GM23338 (cell line): ENCODE measurements at regions not wholly inside any gene's neighbourhood (a gene's known extent, or its start where the extent isn't known, plus 50 kb on each side); places are given as distances from the start of the nearest gene placed in this dataset.

Experiments used
- ATAC-seq: fragments of 200-7000 bp; cut with Tn5 transposase; 3 replicates; pipeline ENCODE4 v1.9.1; 2020
- DNase-seq: peaks from one replicate; pipeline ENCODE4 v3.0.0-alpha.2; 2015; ENCODE audit warnings: low spot score
- H2AFZ ChIP-seq: fragments of 200-600 bp; sonication (generic); 2 replicates; pipeline ENCODE4 v1.8.0; 2016; ENCODE audit warnings: antibody characterized with exemption, mild to moderate bottlenecking, moderate library complexity
- H3F3A ChIP-seq: fragments of 200-600 bp; sonication (generic); replicated peaks from 2 replicates; pipeline ENCODE4 v1.8.0; 2017; ENCODE audit warnings: antibody characterized with exemption, mixed run types, low read depth
- H3K27ac ChIP-seq: fragments of 200-600 bp; sonication (generic); 2 replicates; pipeline ENCODE4 v1.6.1; 2016; ENCODE audit warnings: low read depth
- H3K27me3 ChIP-seq: fragments of 200-600 bp; sonication (generic); 2 replicates; pipeline ENCODE4 v1.8.0; 2016; ENCODE audit warnings: mild to moderate bottlenecking, mixed run types, moderate library complexity; ENCODE audit not compliant: insufficient read depth
- H3K36me3 ChIP-seq: fragments of 200-600 bp; sonication (generic); 2 replicates; pipeline ENCODE4 v1.8.0; 2016; ENCODE audit warnings: mild to moderate bottlenecking; ENCODE audit not compliant: insufficient read depth
- H3K4me1 ChIP-seq: fragments of 200-600 bp; sonication (generic); 2 replicates; pipeline ENCODE4 v1.8.0; 2016; ENCODE audit warnings: mild to moderate bottlenecking, moderate library complexity; ENCODE audit not compliant: insufficient read depth
- H3K4me2 ChIP-seq: fragments of 200-600 bp; sonication (generic); 2 replicates; pipeline ENCODE4 v1.7.1; 2017; ENCODE audit warnings: mixed run types
- H3K4me3 ChIP-seq: fragments of 200-600 bp; sonication (generic); 2 replicates; pipeline ENCODE4 v1.6.1; 2016; ENCODE audit warnings: mixed run types
- H3K79me2 ChIP-seq: fragments of 200-600 bp; sonication (generic); replicated peaks from 2 replicates; pipeline ENCODE4 v1.8.0; 2017; ENCODE audit warnings: mild to moderate bottlenecking; ENCODE audit not compliant: insufficient read depth
- H3K9me2 ChIP-seq: fragments of 200-600 bp; sonication (generic); 2 replicates; pipeline ENCODE4 v1.8.0; 2017; ENCODE audit not compliant: insufficient read depth
- H4K20me1 ChIP-seq: fragments of 200-600 bp; sonication (generic); replicated peaks from 2 replicates; pipeline ENCODE4 v1.8.0; 2017; ENCODE audit warnings: mild to moderate bottlenecking; ENCODE audit not compliant: insufficient read depth
- H3K27ac Mint-ChIP-seq: 2 replicates; pipeline ENCODE4 v1.8.0; 2020; ENCODE audit warnings: inconsistent platforms, mild to moderate bottlenecking, moderate library complexity, mixed read lengths
- H3K27me3 Mint-ChIP-seq: 3 replicates; pipeline ENCODE4 v1.8.0; 2022; ENCODE audit warnings: low read depth, mild to moderate bottlenecking, moderate library complexity, mixed read lengths, inconsistent platforms; ENCODE audit not compliant: insufficient read depth, poor library complexity
- H3K36me3 Mint-ChIP-seq: 3 replicates; pipeline ENCODE4 v1.8.0; 2021; ENCODE audit warnings: low read depth, mild to moderate bottlenecking, inconsistent platforms, moderate library complexity, mixed read lengths
- H3K4me1 Mint-ChIP-seq: 3 replicates; pipeline ENCODE4 v1.8.0; 2020; ENCODE audit warnings: mild to moderate bottlenecking, inconsistent platforms, mixed read lengths
- H3K4me3 Mint-ChIP-seq: 3 replicates; pipeline ENCODE4 v1.8.0; 2021; ENCODE audit warnings: moderate library complexity, mild to moderate bottlenecking, inconsistent platforms, mixed read lengths
- H3K9me3 Mint-ChIP-seq: 3 replicates; pipeline ENCODE4 v1.8.0; 2020; ENCODE audit warnings: moderate library complexity, mild to moderate bottlenecking, inconsistent platforms, mixed read lengths
- EZH2phosphoT487 ChIP-seq: fragments of 200-600 bp; sonication (generic); IDR thresholded peaks from one replicate; pipeline ENCODE4 v1.8.1; 2018; ENCODE audit warnings: antibody characterized with exemption; ENCODE audit not compliant: unreplicated experiment
- JUNB ChIP-seq: IDR thresholded peaks from one replicate; pipeline ENCODE4 v1.6.1; 2016; ENCODE audit warnings: antibody characterized with exemption; ENCODE audit not compliant: unreplicated experiment
- NANOG ChIP-seq: IDR thresholded peaks from 2 replicates; pipeline ENCODE4 v1.6.1; 2016; ENCODE audit warnings: antibody characterized with exemption, borderline replicate concordance
- POLR2AphosphoS5 ChIP-seq: IDR thresholded peaks from 2 replicates; pipeline ENCODE4 v1.6.1; 2016; ENCODE audit warnings: antibody characterized with exemption, low read depth
- STAT1 ChIP-seq: IDR thresholded peaks from one replicate; pipeline ENCODE4 v1.6.1; 2016; ENCODE audit warnings: antibody characterized with exemption; ENCODE audit not compliant: unreplicated experiment
- ZNF114 ChIP-seq: fragments of 250-450 bp; sonication (Bioruptor Pico); IDR thresholded peaks from 2 replicates; pipeline ENCODE4 v1.5.0; 2020; ENCODE audit warnings: mild to moderate bottlenecking, moderate library complexity
- ZNF331 ChIP-seq: fragments of 250-450 bp; sonication (Bioruptor Pico); IDR thresholded peaks from 2 replicates; pipeline ENCODE4 v1.5.0; 2020; ENCODE audit warnings: low read depth, mild to moderate bottlenecking, moderate library complexity
- TF ChIP-seq, protein P1 (sequence below): IDR thresholded peaks from 2 replicates; pipeline ENCODE4 v1.6.1; 2016; ENCODE audit warnings: antibody characterized with exemption
- TF ChIP-seq, protein P2 (sequence below): fragments of 250-450 bp; sonication (Bioruptor Pico); IDR thresholded peaks from 2 replicates; pipeline ENCODE4 v1.5.0; 2020; ENCODE audit warnings: mild to moderate bottlenecking, moderate library complexity
- TF ChIP-seq, protein P3 (sequence below), 2 experiments: fragments of 200-600 bp in 1 of 2; sonication (generic) in 1 of 2; conservative IDR thresholded peaks; 2 replicates each; pipeline versions ENCODE4 v1.5.1 to v1.6.1; 2016 to 2017; ENCODE audit warnings: antibody characterized with exemption in 2 of 2, low read depth in 2 of 2, mild to moderate bottlenecking in 2 of 2, moderate library complexity in 1 of 2

DNA sequence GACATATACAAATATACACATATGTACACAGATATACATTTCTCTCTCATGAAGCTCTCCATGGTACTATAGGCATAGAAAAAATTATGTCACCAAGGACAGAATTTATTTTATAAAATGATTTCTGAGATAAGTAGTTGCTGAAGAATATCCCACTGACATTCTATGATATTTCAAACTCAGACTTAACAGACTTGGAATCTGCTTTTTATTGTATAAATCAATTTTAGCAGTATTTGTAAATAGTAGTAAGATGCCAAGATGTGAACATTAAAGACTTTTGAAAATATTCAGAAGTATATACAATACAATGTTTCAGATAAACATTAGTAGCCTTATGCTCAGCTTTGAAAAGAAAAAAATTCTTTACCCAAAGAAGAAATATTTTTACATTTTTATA, 107.4 kb upstream of the ARGLU1 start:
- Mint-ChIP-seq H3K27me3 (no peaks in the 10 kb centered on the region), H3K27ac (no peak overlapping the region), H3K9me3 (no peaks in the 10 kb centered on the region), H3K36me3 (no peaks in the 10 kb centered on the region), H3K4me1 (peaks cover 12% of the 10 kb centered on the region), H3K4me3 (no peak overlapping the region)
- Histone ChIP-seq H3K27ac (no peak overlapping the region), H3K36me3 (no peaks in the 10 kb centered on the region), H3K4me2 (no peak overlapping the region), H3K4me3 (no peak overlapping the region), H3K27me3 (no peaks in the 10 kb centered on the region), H3K9me2 (peaks cover 5% of the 10 kb centered on the region; the same call in 1 of the 2 replicates), H4K20me1 (no peaks in the 10 kb centered on the region), H3K79me2 (no peaks in the 10 kb centered on the region), H3F3A (no peaks in the 10 kb centered on the region), H2AFZ (no peak overlapping the region), H3K4me1 (peaks cover 7% of the 10 kb centered on the region)
- ATAC-seq (no peak), DNase-seq (no peak)
- TF ChIP-seq, protein P1, sequence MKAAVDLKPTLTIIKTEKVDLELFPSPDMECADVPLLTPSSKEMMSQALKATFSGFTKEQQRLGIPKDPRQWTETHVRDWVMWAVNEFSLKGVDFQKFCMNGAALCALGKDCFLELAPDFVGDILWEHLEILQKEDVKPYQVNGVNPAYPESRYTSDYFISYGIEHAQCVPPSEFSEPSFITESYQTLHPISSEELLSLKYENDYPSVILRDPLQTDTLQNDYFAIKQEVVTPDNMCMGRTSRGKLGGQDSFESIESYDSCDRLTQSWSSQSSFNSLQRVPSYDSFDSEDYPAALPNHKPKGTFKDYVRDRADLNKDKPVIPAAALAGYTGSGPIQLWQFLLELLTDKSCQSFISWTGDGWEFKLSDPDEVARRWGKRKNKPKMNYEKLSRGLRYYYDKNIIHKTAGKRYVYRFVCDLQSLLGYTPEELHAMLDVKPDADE: no peak
- TF ChIP-seq JUNB: no peak
- no peak for TF ChIP-seq EZH2phosphoT487
- TF ChIP-seq, protein P2, sequence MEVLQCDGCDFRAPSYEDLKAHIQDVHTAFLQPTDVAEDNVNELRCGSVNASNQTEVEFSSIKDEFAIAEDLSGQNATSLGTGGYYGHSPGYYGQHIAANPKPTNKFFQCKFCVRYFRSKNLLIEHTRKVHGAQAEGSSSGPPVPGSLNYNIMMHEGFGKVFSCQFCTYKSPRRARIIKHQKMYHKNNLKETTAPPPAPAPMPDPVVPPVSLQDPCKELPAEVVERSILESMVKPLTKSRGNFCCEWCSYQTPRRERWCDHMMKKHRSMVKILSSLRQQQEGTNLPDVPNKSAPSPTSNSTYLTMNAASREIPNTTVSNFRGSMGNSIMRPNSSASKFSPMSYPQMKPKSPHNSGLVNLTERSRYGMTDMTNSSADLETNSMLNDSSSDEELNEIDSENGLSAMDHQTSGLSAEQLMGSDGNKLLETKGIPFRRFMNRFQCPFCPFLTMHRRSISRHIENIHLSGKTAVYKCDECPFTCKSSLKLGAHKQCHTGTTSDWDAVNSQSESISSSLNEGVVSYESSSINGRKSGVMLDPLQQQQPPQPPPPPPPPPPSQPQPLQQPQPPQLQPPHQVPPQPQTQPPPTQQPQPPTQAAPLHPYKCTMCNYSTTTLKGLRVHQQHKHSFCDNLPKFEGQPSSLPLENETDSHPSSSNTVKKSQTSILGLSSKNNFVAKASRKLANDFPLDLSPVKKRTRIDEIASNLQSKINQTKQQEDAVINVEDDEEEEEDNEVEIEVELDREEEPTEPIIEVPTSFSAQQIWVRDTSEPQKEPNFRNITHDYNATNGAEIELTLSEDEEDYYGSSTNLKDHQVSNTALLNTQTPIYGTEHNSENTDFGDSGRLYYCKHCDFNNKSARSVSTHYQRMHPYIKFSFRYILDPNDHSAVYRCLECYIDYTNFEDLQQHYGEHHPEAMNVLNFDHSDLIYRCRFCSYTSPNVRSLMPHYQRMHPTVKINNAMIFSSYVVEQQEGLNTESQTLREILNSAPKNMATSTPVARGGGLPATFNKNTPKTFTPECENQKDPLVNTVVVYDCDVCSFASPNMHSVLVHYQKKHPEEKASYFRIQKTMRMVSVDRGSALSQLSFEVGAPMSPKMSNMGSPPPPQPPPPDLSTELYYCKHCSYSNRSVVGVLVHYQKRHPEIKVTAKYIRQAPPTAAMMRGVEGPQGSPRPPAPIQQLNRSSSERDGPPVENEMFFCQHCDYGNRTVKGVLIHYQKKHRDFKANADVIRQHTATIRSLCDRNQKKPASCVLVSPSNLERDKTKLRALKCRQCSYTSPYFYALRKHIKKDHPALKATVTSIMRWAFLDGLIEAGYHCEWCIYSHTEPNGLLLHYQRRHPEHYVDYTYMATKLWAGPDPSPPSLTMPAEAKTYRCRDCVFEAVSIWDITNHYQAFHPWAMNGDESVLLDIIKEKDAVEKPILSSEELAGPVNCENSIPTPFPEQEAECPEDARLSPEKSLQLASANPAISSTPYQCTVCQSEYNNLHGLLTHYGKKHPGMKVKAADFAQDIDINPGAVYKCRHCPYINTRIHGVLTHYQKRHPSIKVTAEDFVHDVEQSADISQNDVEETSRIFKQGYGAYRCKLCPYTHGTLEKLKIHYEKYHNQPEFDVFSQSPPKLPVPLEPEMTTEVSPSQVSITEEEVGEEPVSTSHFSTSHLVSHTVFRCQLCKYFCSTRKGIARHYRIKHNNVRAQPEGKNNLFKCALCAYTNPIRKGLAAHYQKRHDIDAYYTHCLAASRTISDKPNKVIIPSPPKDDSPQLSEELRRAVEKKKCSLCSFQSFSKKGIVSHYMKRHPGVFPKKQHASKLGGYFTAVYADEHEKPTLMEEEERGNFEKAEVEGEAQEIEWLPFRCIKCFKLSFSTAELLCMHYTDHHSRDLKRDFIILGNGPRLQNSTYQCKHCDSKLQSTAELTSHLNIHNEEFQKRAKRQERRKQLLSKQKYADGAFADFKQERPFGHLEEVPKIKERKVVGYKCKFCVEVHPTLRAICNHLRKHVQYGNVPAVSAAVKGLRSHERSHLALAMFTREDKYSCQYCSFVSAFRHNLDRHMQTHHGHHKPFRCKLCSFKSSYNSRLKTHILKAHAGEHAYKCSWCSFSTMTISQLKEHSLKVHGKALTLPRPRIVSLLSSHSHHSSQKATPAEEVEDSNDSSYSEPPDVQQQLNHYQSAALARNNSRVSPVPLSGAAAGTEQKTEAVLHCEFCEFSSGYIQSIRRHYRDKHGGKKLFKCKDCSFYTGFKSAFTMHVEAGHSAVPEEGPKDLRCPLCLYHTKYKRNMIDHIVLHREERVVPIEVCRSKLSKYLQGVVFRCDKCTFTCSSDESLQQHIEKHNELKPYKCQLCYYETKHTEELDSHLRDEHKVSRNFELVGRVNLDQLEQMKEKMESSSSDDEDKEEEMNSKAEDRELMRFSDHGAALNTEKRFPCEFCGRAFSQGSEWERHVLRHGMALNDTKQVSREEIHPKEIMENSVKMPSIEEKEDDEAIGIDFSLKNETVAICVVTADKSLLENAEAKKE (CRISPR knock-in tag): no peak
- TF ChIP-seq NANOG: no peak
- TF ChIP-seq, protein P3, sequence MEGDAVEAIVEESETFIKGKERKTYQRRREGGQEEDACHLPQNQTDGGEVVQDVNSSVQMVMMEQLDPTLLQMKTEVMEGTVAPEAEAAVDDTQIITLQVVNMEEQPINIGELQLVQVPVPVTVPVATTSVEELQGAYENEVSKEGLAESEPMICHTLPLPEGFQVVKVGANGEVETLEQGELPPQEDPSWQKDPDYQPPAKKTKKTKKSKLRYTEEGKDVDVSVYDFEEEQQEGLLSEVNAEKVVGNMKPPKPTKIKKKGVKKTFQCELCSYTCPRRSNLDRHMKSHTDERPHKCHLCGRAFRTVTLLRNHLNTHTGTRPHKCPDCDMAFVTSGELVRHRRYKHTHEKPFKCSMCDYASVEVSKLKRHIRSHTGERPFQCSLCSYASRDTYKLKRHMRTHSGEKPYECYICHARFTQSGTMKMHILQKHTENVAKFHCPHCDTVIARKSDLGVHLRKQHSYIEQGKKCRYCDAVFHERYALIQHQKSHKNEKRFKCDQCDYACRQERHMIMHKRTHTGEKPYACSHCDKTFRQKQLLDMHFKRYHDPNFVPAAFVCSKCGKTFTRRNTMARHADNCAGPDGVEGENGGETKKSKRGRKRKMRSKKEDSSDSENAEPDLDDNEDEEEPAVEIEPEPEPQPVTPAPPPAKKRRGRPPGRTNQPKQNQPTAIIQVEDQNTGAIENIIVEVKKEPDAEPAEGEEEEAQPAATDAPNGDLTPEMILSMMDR (conservative IDR thresholded peaks at IDR 0.05; ENCODE audit: low read depth in 2 of 2): no peak
- TF ChIP-seq STAT1: no peak
- TF ChIP-seq ZNF114: no peak
- no peak for TF ChIP-seq POLR2AphosphoS5
- no peak for TF ChIP-seq ZNF331
